ENCODE measurements at regions not wholly inside any gene's neighbourhood (a gene's known extent, or its start where the extent isn't known, plus 50 kb on each side); places are given as distances from the start of the nearest gene placed in this dataset.

- no peaks in the 10 kb centered on the region for H3K36me3 Mint-ChIP-seq
- no peak overlapping the region for H3K27ac Mint-ChIP-seq
- DNase-seq, result peak; percentile 15
- ChIA-PET POLR2A (no interaction called here), CTCF (interaction anchor here (0.7 to 1.4 kb wide), 4 partner anchors 127 to 606 kb away, joined by 3 to 6 read pairs (median 4); no protein-coding TSS in a partner anchor)
- no peaks in the 10 kb centered on the region for H3K4me1 Mint-ChIP-seq (ENCODE audit: low read depth)
- no peak overlapping the region for H3K4me3 Mint-ChIP-seq
- no peaks in the 10 kb centered on the region for H3K27me3 Mint-ChIP-seq
- no peaks in the 10 kb centered on the region for H3K9me3 Mint-ChIP-seq
- intact Hi-C loops (cut with micrococcal nuclease), result loop anchor here (2.0 kb wide), 1 partner anchor 762 kb away; no protein-coding TSS in a partner anchor
Observed at GRCh38 chr12:102702447-102703114, 214.5 kb downstream of the PAH start.

GRCh38 chr12:102696045-102696444 lies 215.7 kb upstream of the IGF1 start:
- POLR2A ChIA-PET, result no interaction called here
- CTCF ChIA-PET, result no interaction called here
- Mint-ChIP-seq H3K36me3 (no peaks in the 10 kb centered on the region), H3K27me3 (peaks cover 3% of the 10 kb centered on the region), H3K4me3 (no peak overlapping the region), H3K4me1 (ENCODE audit: low read depth) (no peaks in the 10 kb centered on the region), H3K27ac (no peak overlapping the region), H3K9me3 (no peaks in the 10 kb centered on the region)
- no peak for DNase-seq
- intact Hi-C loops (cut with micrococcal nuclease), result no loop called here

GRCh38 chr12:102694903-102695302 lies 214.5 kb upstream of the IGF1 start:
- H3K27ac Mint-ChIP-seq, result no peak overlapping the region
- CTCF ChIA-PET, result no interaction called here
- no peaks in the 10 kb centered on the region for H3K9me3 Mint-ChIP-seq
- no peak for DNase-seq
- no peaks in the 10 kb centered on the region for H3K36me3 Mint-ChIP-seq
- POLR2A ChIA-PET, result no interaction called here
- peaks cover 3% of the 10 kb centered on the region for H3K27me3 Mint-ChIP-seq
- no peak overlapping the region for H3K4me3 Mint-ChIP-seq
- intact Hi-C loops (cut with micrococcal nuclease), result no loop called here
- H3K4me1 Mint-ChIP-seq (ENCODE audit: low read depth), result no peaks in the 10 kb centered on the region

- H3K9me3 Mint-ChIP-seq, result no peaks in the 10 kb centered on the region
- CTCF ChIA-PET, result no interaction called here
Observed at GRCh38 chr12:102691773-102692555, 211.6 kb upstream of the IGF1 start.

GRCh38 chr12:102690253-102690652 lies 209.9 kb upstream of the IGF1 start:
- POLR2A ChIA-PET, result no interaction called here
- CTCF ChIA-PET, result no interaction called here
- H3K36me3 Mint-ChIP-seq, result no peaks in the 10 kb centered on the region
- DNase-seq, result no peak
- H3K4me1 Mint-ChIP-seq (ENCODE audit: low read depth), result no peaks in the 10 kb centered on the region
- H3K27me3 Mint-ChIP-seq, result peaks cover 3% of the 10 kb centered on the region
- H3K9me3 Mint-ChIP-seq, result no peaks in the 10 kb centered on the region
- H3K27ac Mint-ChIP-seq, result no peak overlapping the region
- H3K4me3 Mint-ChIP-seq, result no peak overlapping the region
- intact Hi-C loops (cut with micrococcal nuclease), result no loop called here

More at GRCh38 chr12:102691773-102692555, 211.6 kb upstream of the IGF1 start:
- DNase-seq, result no peak
- intact Hi-C loops (cut with micrococcal nuclease), result no loop called here
- Mint-ChIP-seq H3K4me1 (ENCODE audit: low read depth) (no peaks in the 10 kb centered on the region), H3K27ac (no peak overlapping the region), H3K4me3 (no peak overlapping the region), H3K36me3 (no peaks in the 10 kb centered on the region), H3K27me3 (peaks cover 3% of the 10 kb centered on the region)
- POLR2A ChIA-PET, result no interaction called here

- Mint-ChIP-seq H3K27ac (no peak overlapping the region), H3K27me3 (peaks cover 3% of the 10 kb centered on the region), H3K4me3 (no peak overlapping the region), H3K4me1 (ENCODE audit: low read depth) (no peaks in the 10 kb centered on the region), H3K36me3 (no peaks in the 10 kb centered on the region), H3K9me3 (no peaks in the 10 kb centered on the region)
- ChIA-PET CTCF (no interaction called here), POLR2A (no interaction called here)
- intact Hi-C loops (cut with micrococcal nuclease), result no loop called here
- DNase-seq, result no peak
Observed at GRCh38 chr12:102689701-102690100, 209.3 kb upstream of the IGF1 start.

GRCh38 chr12:102687523-102687922 lies 207.2 kb upstream of the IGF1 start:
- no peak for DNase-seq
- Mint-ChIP-seq H3K27me3 (no peaks in the 10 kb centered on the region), H3K27ac (no peak overlapping the region), H3K4me3 (no peak overlapping the region), H3K9me3 (no peaks in the 10 kb centered on the region), H3K36me3 (no peaks in the 10 kb centered on the region), H3K4me1 (ENCODE audit: low read depth) (no peaks in the 10 kb centered on the region)
- intact Hi-C loops (cut with micrococcal nuclease), result no loop called here
- CTCF ChIA-PET, result no interaction called here
- POLR2A ChIA-PET, result no interaction called here

GRCh38 chr12:102685841-102686240 lies 205.5 kb upstream of the IGF1 start:
- ChIA-PET CTCF (no interaction called here), POLR2A (no interaction called here)
- Mint-ChIP-seq H3K27me3 (no peaks in the 10 kb centered on the region), H3K27ac (no peak overlapping the region), H3K4me1 (ENCODE audit: low read depth) (no peaks in the 10 kb centered on the region), H3K9me3 (no peaks in the 10 kb centered on the region), H3K36me3 (no peaks in the 10 kb centered on the region), H3K4me3 (no peak overlapping the region)
- intact Hi-C loops (cut with micrococcal nuclease), result no loop called here
- DNase-seq, result no peak

- Mint-ChIP-seq H3K4me3 (no peak overlapping the region), H3K36me3 (no peaks in the 10 kb centered on the region), H3K27me3 (no peaks in the 10 kb centered on the region), H3K27ac (no peak overlapping the region), H3K9me3 (no peaks in the 10 kb centered on the region), H3K4me1 (ENCODE audit: low read depth) (no peaks in the 10 kb centered on the region)
- CTCF ChIA-PET, result no interaction called here
- POLR2A ChIA-PET, result no interaction called here
- DNase-seq, result no peak
- intact Hi-C loops (cut with micrococcal nuclease), result no loop called here
Observed at GRCh38 chr12:102685172-102685571, 204.8 kb upstream of the IGF1 start.

- Mint-ChIP-seq H3K4me3 (no peak overlapping the region), H3K27me3 (no peaks in the 10 kb centered on the region), H3K9me3 (no peaks in the 10 kb centered on the region), H3K4me1 (ENCODE audit: low read depth) (no peaks in the 10 kb centered on the region), H3K27ac (no peak overlapping the region), H3K36me3 (no peaks in the 10 kb centered on the region)
- POLR2A ChIA-PET, result no interaction called here
- CTCF ChIA-PET, result no interaction called here
- DNase-seq, result no peak
- intact Hi-C loops (cut with micrococcal nuclease), result no loop called here
Observed at GRCh38 chr12:102682366-102683289, 202.3 kb upstream of the IGF1 start.

- intact Hi-C loops (cut with micrococcal nuclease), result no loop called here
- Mint-ChIP-seq H3K4me3 (no peak overlapping the region), H3K9me3 (no peaks in the 10 kb centered on the region), H3K4me1 (ENCODE audit: low read depth) (no peaks in the 10 kb centered on the region), H3K27me3 (no peaks in the 10 kb centered on the region), H3K27ac (no peak overlapping the region), H3K36me3 (no peaks in the 10 kb centered on the region)
- CTCF ChIA-PET, result no interaction called here
- DNase-seq, result no peak
- POLR2A ChIA-PET, result no interaction called here
Observed at GRCh38 chr12:102681747-102682146, 201.4 kb upstream of the IGF1 start.

- no peaks in the 10 kb centered on the region for H3K9me3 Mint-ChIP-seq
- no peaks in the 10 kb centered on the region for H3K36me3 Mint-ChIP-seq
- no peaks in the 10 kb centered on the region for H3K27me3 Mint-ChIP-seq
- DNase-seq, result no peak
- H3K27ac Mint-ChIP-seq, result no peak overlapping the region
- POLR2A ChIA-PET, result no interaction called here
- intact Hi-C loops (cut with micrococcal nuclease), result no loop called here
- CTCF ChIA-PET, result no interaction called here
- H3K4me3 Mint-ChIP-seq, result no peak overlapping the region
- H3K4me1 Mint-ChIP-seq (ENCODE audit: low read depth), result no peaks in the 10 kb centered on the region
Observed at GRCh38 chr12:102681309-102681708, 200.9 kb upstream of the IGF1 start.
